ENCODE measurements at regions not wholly inside any gene's neighbourhood (a gene's known extent, or its start where the extent isn't known, plus 50 kb on each side); places are given as distances from the start of the nearest gene placed in this dataset.
"Not testable (repeated sequence)": the region's sequence is repeated elsewhere in the genome, so short reads cannot be mapped to it uniquely, and the experiment has no call there.

- H3K4me3 ChIP-seq (replicated peaks in 1 of 2; ENCODE audit: low read depth in 2 of 2, low read length in 2 of 2): no peak overlapping the region
- no peak for DNase-seq (ENCODE audit: low read depth in 2 of 2)
- TF ChIP-seq CTCF (IDR thresholded peaks at IDR 0.05; ENCODE audit: low read depth, low read length): no peak
Observed at GRCh38 chr11:19420868-19421533, 180.3 kb upstream of the E2F8 start.

GRCh38 chr11:19419808-19420207 lies 179.1 kb upstream of the E2F8 start:
- no peak for TF ChIP-seq CTCF (IDR thresholded peaks at IDR 0.05; ENCODE audit: low read depth, low read length)
- peak overlapping the region in 1 of 2 donors; percentile 16 for H3K4me3 ChIP-seq (replicated peaks in 1 of 2; ENCODE audit: low read depth in 2 of 2, low read length in 2 of 2)
- peak; percentile 52 to 90 for DNase-seq (ENCODE audit: low read depth in 2 of 2)

- peak overlapping the region in 1 of 2 donors; percentile 16 for H3K4me3 ChIP-seq (replicated peaks in 1 of 2; ENCODE audit: low read depth in 2 of 2, low read length in 2 of 2)
Observed at GRCh38 chr11:19419021-19419750, 178.4 kb upstream of the E2F8 start.

DNA sequence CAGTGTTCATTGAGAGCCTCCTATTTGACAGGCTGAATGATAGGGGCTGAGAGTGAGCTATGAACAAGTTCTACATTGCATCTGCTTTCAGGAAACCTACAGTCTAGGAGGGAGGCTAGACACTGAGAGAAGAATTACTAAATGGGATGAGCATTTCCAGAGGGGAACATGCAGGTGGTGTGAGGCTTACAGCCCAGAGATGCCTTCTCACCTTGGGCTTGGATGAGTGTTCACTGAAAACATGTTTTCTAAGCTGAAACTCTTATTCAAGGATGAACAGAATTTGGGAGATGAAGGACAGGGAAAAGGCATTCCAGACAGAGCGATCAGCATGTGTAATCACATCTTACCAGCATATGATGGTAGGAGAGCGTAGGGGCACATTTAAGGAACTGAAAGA lies 177.5 kb upstream of the E2F8 start:
- TF ChIP-seq CTCF (IDR thresholded peaks at IDR 0.05; ENCODE audit: low read depth, low read length): no peak
- DNase-seq (ENCODE audit: low read depth in 2 of 2): no peak
- H3K4me3 ChIP-seq (replicated peaks in 1 of 2; ENCODE audit: low read depth in 2 of 2, low read length in 2 of 2): no peak overlapping the region

More at GRCh38 chr11:19419021-19419750, 178.4 kb upstream of the E2F8 start:
- TF ChIP-seq CTCF (IDR thresholded peaks at IDR 0.05; ENCODE audit: low read depth, low read length): no peak
- peak; percentile 78 to 90 for DNase-seq (ENCODE audit: low read depth in 2 of 2)

- DNase-seq (ENCODE audit: low read depth in 2 of 2); H3K4me3 ChIP-seq (replicated peaks in 1 of 2; ENCODE audit: low read depth in 2 of 2, low read length in 2 of 2): not testable (repeated sequence)
Observed at GRCh38 chr11:19412070-19412469, 171.3 kb upstream of the E2F8 start.

GRCh38 chr11:19410032-19410431 lies 169.3 kb upstream of the E2F8 start:
- H3K4me3 ChIP-seq (replicated peaks in 1 of 2; ENCODE audit: low read depth in 2 of 2, low read length in 2 of 2): no peak overlapping the region
- TF ChIP-seq CTCF (IDR thresholded peaks at IDR 0.05; ENCODE audit: low read depth, low read length): no peak
- DNase-seq (ENCODE audit: low read depth in 2 of 2): no peak

DNA sequence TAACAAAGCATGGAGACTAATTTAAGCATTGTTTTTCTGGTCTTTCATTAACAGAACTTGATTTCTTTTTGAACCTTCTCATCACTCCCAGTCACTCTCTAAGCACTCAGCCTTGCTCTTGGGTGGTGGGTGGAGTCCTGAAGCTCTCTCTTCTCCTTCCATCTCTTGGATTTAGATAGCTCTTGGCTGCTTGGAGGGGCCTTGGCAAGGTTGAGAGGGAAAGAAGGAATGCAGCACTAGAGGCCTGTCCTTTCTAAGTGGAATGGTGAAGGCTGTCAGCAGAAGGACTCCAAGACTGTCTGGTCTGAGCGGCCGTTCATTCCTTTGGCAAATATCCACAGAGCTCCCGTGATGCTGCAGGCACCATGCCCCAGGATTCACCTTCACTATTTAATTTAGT lies 168.6 kb upstream of the E2F8 start:
- TF ChIP-seq CTCF (IDR thresholded peaks at IDR 0.05; ENCODE audit: low read depth, low read length): no peak
- H3K4me3 ChIP-seq (replicated peaks in 1 of 2; ENCODE audit: low read depth in 2 of 2, low read length in 2 of 2): no peak overlapping the region
- peak in 1 of 2 donors; percentile 51 for DNase-seq (ENCODE audit: low read depth in 2 of 2)
